ENCODE measurements at regions not wholly inside any gene's neighbourhood (a gene's known extent, or its start where the extent isn't known, plus 50 kb on each side); places are given as distances from the start of the nearest gene placed in this dataset.

GRCh38 chr9:101907466-101907865 lies 169.0 kb upstream of the GRIN3A start:
- Histone ChIP-seq H3K9me3 (ENCODE audit: low read length) (no peaks in the 10 kb centered on the region), H3K27me3 (ENCODE audit: insufficient read depth, low read depth, low read length) (no peaks in the 10 kb centered on the region), H2AFZ (ENCODE audit: low read depth, low read length) (no peak overlapping the region), H3K4me2 (ENCODE audit: low read length) (no peak overlapping the region), H3K9me2 (ENCODE audit: insufficient read depth, low read length) (no peaks in the 10 kb centered on the region), H3K4me3 (ENCODE audit: low read length) (no peak overlapping the region), H3K9ac (ENCODE audit: low read length) (no peak overlapping the region), H3K36me3 (ENCODE audit: insufficient read depth, low read length) (no peaks in the 10 kb centered on the region), H3K79me2 (replicated peaks; ENCODE audit: insufficient read depth, low read length) (no peaks in the 10 kb centered on the region), H4K20me1 (ENCODE audit: insufficient read depth) (no peaks in the 10 kb centered on the region), H3F3A (ENCODE audit: insufficient read depth, low read length, poor library complexity, severe bottlenecking) (no peaks in the 10 kb centered on the region), H3K27ac (ENCODE audit: low read length) (no peak overlapping the region)
- TF ChIP-seq EP300 (conservative IDR thresholded peaks at IDR 0.05; ENCODE audit: poor library complexity, severe bottlenecking) (no peak), MXI1 (conservative IDR thresholded peaks at IDR 0.05; ENCODE audit: poor library complexity, severe bottlenecking) (no peak), TAF1 (IDR thresholded peaks at IDR 0.05; ENCODE audit: low read depth) (no peak), EZH2 (IDR thresholded peaks at IDR 0.05; ENCODE audit: borderline replicate concordance, insufficient read depth, low read length, poor library complexity, severe bottlenecking) (no peak), REST (IDR thresholded peaks at IDR 0.05; ENCODE audit: borderline replicate concordance) (no peak), SMC3 (conservative IDR thresholded peaks at IDR 0.05; ENCODE audit: poor library complexity) (no peak), CTCF (IDR thresholded peaks at IDR 0.05; ENCODE audit: poor library complexity, severe bottlenecking) (no peak), POLR2AphosphoS5 (IDR thresholded peaks at IDR 0.05) (no peak), RAD21 (conservative IDR thresholded peaks at IDR 0.05) (no peak)

DNA sequence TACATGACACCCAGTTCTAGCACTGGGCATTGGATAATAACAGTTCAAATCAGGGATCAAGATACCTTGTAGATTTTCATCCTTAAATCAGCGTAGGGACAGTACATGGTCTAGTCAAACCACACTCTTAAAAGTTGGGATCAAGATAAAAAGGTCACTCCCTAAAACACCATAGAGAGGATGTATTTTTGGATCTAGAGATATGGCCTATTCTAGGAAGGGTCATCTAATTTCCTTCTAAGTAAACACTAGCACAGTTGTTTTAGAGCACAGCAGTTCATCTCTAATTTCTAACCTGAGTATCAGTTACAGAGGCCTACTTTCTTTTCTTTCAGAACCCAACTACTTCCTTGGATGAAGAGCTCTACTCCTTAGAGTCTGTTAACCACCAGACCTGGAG lies 166.4 kb upstream of the GRIN3A start:
- Histone ChIP-seq H3K27me3 (ENCODE audit: insufficient read depth, low read depth, low read length) (no peaks in the 10 kb centered on the region), H3K9me3 (ENCODE audit: low read length) (no peaks in the 10 kb centered on the region), H2AFZ (ENCODE audit: low read depth, low read length) (no peak overlapping the region), H3K9ac (ENCODE audit: low read length) (no peak overlapping the region), H3K4me2 (ENCODE audit: low read length) (no peak overlapping the region), H3K79me2 (replicated peaks; ENCODE audit: insufficient read depth, low read length) (no peaks in the 10 kb centered on the region), H3K27ac (ENCODE audit: low read length) (no peak overlapping the region), H3K9me2 (ENCODE audit: insufficient read depth, low read length) (no peaks in the 10 kb centered on the region), H3K4me3 (ENCODE audit: low read length) (no peak overlapping the region), H3F3A (ENCODE audit: insufficient read depth, low read length, poor library complexity, severe bottlenecking) (no peaks in the 10 kb centered on the region), H3K36me3 (ENCODE audit: insufficient read depth, low read length) (no peaks in the 10 kb centered on the region), H4K20me1 (ENCODE audit: insufficient read depth) (no peaks in the 10 kb centered on the region)
- TF ChIP-seq EP300 (conservative IDR thresholded peaks at IDR 0.05; ENCODE audit: poor library complexity, severe bottlenecking) (no peak), SMC3 (conservative IDR thresholded peaks at IDR 0.05; ENCODE audit: poor library complexity) (no peak), REST (IDR thresholded peaks at IDR 0.05; ENCODE audit: borderline replicate concordance) (no peak), POLR2AphosphoS5 (IDR thresholded peaks at IDR 0.05) (no peak), RAD21 (conservative IDR thresholded peaks at IDR 0.05) (no peak), TAF1 (IDR thresholded peaks at IDR 0.05; ENCODE audit: low read depth) (no peak), MXI1 (conservative IDR thresholded peaks at IDR 0.05; ENCODE audit: poor library complexity, severe bottlenecking) (no peak), CTCF (IDR thresholded peaks at IDR 0.05; ENCODE audit: poor library complexity, severe bottlenecking) (no peak), EZH2 (IDR thresholded peaks at IDR 0.05; ENCODE audit: borderline replicate concordance, insufficient read depth, low read length, poor library complexity, severe bottlenecking) (no peak)

All from neural cell (in vitro differentiated cells).